ENCODE measurements at regions not wholly inside any gene's neighbourhood (a gene's known extent, or its start where the extent isn't known, plus 50 kb on each side); places are given as distances from the start of the nearest gene placed in this dataset.
"Not testable (repeated sequence)": the region's sequence is repeated elsewhere in the genome, so short reads cannot be mapped to it uniquely, and the experiment has no call there.

GRCh38 chr11:57905439-57905838 is 118.2 kb upstream of the OR9Q1 start:
- H3K79me2 ChIP-seq: no peaks in the 10 kb centered on the region
- no peak overlapping the region for H2AFZ ChIP-seq
- no peak overlapping the region for H3K4me2 ChIP-seq
- H3K9me3 ChIP-seq (ENCODE audit: low read depth): no peaks in the 10 kb centered on the region
- WGBS (ENCODE audit: low lambda C conversion rate, missing lambda C conversion rate): 72% methylated on average over 2 of the region's 2 CpGs
- no peak overlapping the region for H3K4me3 ChIP-seq
- H3K36me3 ChIP-seq (replicated peaks; ENCODE audit: insufficient read depth, low read depth): no peaks in the 10 kb centered on the region
- H3K4me1 ChIP-seq (ENCODE audit: insufficient read depth): peaks cover 16% of the 10 kb centered on the region
- H3K27me3 ChIP-seq: no peaks in the 10 kb centered on the region
- H3K9me2 ChIP-seq (replicated peaks; ENCODE audit: insufficient read depth): no peaks in the 10 kb centered on the region
- TF ChIP-seq CTCF (IDR thresholded peaks at IDR 0.05; ENCODE audit: poor library complexity) (no peak), EZH2phosphoT487 (IDR thresholded peaks at IDR 0.05; ENCODE audit: low read depth, severe bottlenecking, unreplicated experiment) (no peak), EZH2 (IDR thresholded peaks at IDR 0.05; ENCODE audit: borderline replicate concordance) (no peak)
- DNase-seq (ENCODE audit: low spot score): no peak
- H4K20me1 ChIP-seq (ENCODE audit: insufficient read depth, poor library complexity, severe bottlenecking): no peaks in the 10 kb centered on the region
- no peak overlapping the region for H3K27ac ChIP-seq

- H4K20me1 ChIP-seq (ENCODE audit: insufficient read depth, poor library complexity, severe bottlenecking); H3K4me3 ChIP-seq; H3K27ac ChIP-seq; H3K79me2 ChIP-seq; H3K9me2 ChIP-seq (replicated peaks; ENCODE audit: insufficient read depth); H3K4me1 ChIP-seq (ENCODE audit: insufficient read depth); H3K4me2 ChIP-seq; H3K36me3 ChIP-seq (replicated peaks; ENCODE audit: insufficient read depth, low read depth); H3K9me3 ChIP-seq (ENCODE audit: low read depth); H3K27me3 ChIP-seq; DNase-seq (ENCODE audit: low spot score); H2AFZ ChIP-seq: not testable (repeated sequence)
- WGBS (ENCODE audit: low lambda C conversion rate, missing lambda C conversion rate): 95% methylated on average over 2 of the region's 2 CpGs
These were observed 115.3 kb upstream of the OR9Q1 start for GRCh38 chr11:57908399-57908798.

GRCh38 chr11:57911522-57911921 is 112.2 kb upstream of the OR9Q1 start:
- not testable (repeated sequence) for H3K9me2 ChIP-seq (replicated peaks; ENCODE audit: insufficient read depth); H3K36me3 ChIP-seq (replicated peaks; ENCODE audit: insufficient read depth, low read depth); H3K4me1 ChIP-seq (ENCODE audit: insufficient read depth); H2AFZ ChIP-seq; H3K27ac ChIP-seq; H3K79me2 ChIP-seq; H3K4me3 ChIP-seq; H4K20me1 ChIP-seq (ENCODE audit: insufficient read depth, poor library complexity, severe bottlenecking); H3K27me3 ChIP-seq; H3K9me3 ChIP-seq (ENCODE audit: low read depth); DNase-seq (ENCODE audit: low spot score); H3K4me2 ChIP-seq
- whole genome bisulfite sequencing (ENCODE audit: low lambda C conversion rate, missing lambda C conversion rate): 74% methylated on average over 4 of the region's 4 CpGs

- no peak for DNase-seq (ENCODE audit: low spot score)
- no peaks in the 10 kb centered on the region for H4K20me1 ChIP-seq (ENCODE audit: insufficient read depth, poor library complexity, severe bottlenecking)
- no peak overlapping the region for H2AFZ ChIP-seq
- no peaks in the 10 kb centered on the region for H3K9me3 ChIP-seq (ENCODE audit: low read depth)
- WGBS (ENCODE audit: low lambda C conversion rate, missing lambda C conversion rate): 72% methylated on average over 6 of the region's 6 CpGs
- no peaks in the 10 kb centered on the region for H3K36me3 ChIP-seq (replicated peaks; ENCODE audit: insufficient read depth, low read depth)
- no peaks in the 10 kb centered on the region for H3K9me2 ChIP-seq (replicated peaks; ENCODE audit: insufficient read depth)
- no peaks in the 10 kb centered on the region for H3K79me2 ChIP-seq
- H3K27me3 ChIP-seq: no peaks in the 10 kb centered on the region
- no peak overlapping the region for H3K27ac ChIP-seq
- no peaks in the 10 kb centered on the region for H3K4me1 ChIP-seq (ENCODE audit: insufficient read depth)
- no peak overlapping the region for H3K4me3 ChIP-seq
- TF ChIP-seq EZH2phosphoT487 (IDR thresholded peaks at IDR 0.05; ENCODE audit: low read depth, severe bottlenecking, unreplicated experiment) (no peak), EZH2 (IDR thresholded peaks at IDR 0.05; ENCODE audit: borderline replicate concordance) (no peak), CTCF (IDR thresholded peaks at IDR 0.05; ENCODE audit: poor library complexity) (no peak)
- no peak overlapping the region for H3K4me2 ChIP-seq
These were observed 109.7 kb upstream of the OR9Q1 start for GRCh38 chr11:57913715-57914704.
